ENCODE measurements at regions not wholly inside any gene's neighbourhood (a gene's known extent, or its start where the extent isn't known, plus 50 kb on each side); places are given as distances from the start of the nearest gene placed in this dataset.

DNA sequence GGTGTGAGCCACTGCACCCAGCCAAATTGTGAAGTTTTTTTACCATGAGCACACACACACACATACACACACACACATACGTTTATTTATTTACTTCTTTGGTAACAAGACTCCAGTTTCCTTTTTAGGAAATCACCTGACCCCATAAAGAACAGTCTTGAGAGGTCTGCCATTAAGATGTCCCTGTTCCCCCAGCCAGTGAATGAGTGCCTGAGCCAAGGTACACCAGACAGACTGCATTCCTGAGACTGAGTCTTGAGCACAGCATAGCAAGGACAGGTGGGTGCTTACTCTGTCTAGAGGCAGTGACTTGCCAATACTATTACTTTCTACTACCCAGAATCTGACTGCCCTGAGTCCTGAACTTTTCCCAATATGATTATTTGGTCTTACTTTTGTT is 167.2 kb upstream of the SATB2 start (continued):
- TF ChIP-seq, protein P1, sequence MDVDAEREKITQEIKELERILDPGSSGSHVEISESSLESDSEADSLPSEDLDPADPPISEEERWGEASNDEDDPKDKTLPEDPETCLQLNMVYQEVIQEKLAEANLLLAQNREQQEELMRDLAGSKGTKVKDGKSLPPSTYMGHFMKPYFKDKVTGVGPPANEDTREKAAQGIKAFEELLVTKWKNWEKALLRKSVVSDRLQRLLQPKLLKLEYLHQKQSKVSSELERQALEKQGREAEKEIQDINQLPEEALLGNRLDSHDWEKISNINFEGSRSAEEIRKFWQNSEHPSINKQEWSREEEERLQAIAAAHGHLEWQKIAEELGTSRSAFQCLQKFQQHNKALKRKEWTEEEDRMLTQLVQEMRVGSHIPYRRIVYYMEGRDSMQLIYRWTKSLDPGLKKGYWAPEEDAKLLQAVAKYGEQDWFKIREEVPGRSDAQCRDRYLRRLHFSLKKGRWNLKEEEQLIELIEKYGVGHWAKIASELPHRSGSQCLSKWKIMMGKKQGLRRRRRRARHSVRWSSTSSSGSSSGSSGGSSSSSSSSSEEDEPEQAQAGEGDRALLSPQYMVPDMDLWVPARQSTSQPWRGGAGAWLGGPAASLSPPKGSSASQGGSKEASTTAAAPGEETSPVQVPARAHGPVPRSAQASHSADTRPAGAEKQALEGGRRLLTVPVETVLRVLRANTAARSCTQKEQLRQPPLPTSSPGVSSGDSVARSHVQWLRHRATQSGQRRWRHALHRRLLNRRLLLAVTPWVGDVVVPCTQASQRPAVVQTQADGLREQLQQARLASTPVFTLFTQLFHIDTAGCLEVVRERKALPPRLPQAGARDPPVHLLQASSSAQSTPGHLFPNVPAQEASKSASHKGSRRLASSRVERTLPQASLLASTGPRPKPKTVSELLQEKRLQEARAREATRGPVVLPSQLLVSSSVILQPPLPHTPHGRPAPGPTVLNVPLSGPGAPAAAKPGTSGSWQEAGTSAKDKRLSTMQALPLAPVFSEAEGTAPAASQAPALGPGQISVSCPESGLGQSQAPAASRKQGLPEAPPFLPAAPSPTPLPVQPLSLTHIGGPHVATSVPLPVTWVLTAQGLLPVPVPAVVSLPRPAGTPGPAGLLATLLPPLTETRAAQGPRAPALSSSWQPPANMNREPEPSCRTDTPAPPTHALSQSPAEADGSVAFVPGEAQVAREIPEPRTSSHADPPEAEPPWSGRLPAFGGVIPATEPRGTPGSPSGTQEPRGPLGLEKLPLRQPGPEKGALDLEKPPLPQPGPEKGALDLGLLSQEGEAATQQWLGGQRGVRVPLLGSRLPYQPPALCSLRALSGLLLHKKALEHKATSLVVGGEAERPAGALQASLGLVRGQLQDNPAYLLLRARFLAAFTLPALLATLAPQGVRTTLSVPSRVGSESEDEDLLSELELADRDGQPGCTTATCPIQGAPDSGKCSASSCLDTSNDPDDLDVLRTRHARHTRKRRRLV (CRISPR knock-in tag; IDR thresholded peaks at IDR 0.05) = no peak
- TF ChIP-seq, protein P2, sequence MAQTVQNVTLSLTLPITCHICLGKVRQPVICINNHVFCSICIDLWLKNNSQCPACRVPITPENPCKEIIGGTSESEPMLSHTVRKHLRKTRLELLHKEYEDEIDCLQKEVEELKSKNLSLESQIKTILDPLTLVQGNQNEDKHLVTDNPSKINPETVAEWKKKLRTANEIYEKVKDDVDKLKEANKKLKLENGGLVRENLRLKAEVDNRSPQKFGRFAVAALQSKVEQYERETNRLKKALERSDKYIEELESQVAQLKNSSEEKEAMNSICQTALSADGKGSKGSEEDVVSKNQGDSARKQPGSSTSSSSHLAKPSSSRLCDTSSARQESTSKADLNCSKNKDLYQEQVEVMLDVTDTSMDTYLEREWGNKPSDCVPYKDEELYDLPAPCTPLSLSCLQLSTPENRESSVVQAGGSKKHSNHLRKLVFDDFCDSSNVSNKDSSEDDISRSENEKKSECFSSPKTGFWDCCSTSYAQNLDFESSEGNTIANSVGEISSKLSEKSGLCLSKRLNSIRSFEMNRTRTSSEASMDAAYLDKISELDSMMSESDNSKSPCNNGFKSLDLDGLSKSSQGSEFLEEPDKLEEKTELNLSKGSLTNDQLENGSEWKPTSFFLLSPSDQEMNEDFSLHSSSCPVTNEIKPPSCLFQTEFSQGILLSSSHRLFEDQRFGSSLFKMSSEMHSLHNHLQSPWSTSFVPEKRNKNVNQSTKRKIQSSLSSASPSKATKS (CRISPR knock-in tag; IDR thresholded peaks at IDR 0.05) = no peak
- TF ChIP-seq YY1 (IDR thresholded peaks at IDR 0.05; ENCODE audit: insufficient read depth, insufficient replicate concordance, low read depth, low read length) = no peak
- TF ChIP-seq, protein P3, sequence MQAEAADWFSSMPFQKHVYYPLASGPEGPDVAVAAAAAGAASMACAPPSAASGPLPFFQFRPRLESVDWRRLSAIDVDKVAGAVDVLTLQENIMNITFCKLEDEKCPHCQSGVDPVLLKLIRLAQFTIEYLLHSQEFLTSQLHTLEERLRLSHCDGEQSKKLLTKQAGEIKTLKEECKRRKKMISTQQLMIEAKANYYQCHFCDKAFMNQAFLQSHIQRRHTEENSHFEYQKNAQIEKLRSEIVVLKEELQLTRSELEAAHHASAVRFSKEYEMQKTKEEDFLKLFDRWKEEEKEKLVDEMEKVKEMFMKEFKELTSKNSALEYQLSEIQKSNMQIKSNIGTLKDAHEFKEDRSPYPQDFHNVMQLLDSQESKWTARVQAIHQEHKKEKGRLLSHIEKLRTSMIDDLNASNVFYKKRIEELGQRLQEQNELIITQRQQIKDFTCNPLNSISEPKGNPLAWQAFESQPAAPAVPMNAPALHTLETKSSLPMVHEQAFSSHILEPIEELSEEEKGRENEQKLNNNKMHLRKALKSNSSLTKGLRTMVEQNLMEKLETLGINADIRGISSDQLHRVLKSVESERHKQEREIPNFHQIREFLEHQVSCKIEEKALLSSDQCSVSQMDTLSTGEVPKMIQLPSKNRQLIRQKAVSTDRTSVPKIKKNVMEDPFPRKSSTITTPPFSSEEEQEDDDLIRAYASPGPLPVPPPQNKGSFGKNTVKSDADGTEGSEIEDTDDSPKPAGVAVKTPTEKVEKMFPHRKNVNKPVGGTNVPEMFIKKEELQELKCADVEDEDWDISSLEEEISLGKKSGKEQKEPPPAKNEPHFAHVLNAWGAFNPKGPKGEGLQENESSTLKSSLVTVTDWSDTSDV (CRISPR knock-in tag; IDR thresholded peaks at IDR 0.05) = no peak
- TF ChIP-seq, protein P4, sequence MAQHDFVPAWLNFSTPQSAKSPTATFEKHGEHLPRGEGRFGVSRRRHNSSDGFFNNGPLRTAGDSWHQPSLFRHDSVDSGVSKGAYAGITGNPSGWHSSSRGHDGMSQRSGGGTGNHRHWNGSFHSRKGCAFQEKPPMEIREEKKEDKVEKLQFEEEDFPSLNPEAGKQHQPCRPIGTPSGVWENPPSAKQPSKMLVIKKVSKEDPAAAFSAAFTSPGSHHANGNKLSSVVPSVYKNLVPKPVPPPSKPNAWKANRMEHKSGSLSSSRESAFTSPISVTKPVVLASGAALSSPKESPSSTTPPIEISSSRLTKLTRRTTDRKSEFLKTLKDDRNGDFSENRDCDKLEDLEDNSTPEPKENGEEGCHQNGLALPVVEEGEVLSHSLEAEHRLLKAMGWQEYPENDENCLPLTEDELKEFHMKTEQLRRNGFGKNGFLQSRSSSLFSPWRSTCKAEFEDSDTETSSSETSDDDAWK (CRISPR knock-in tag; IDR thresholded peaks at IDR 0.05) = no peak
- TF ChIP-seq HOXD1 (CRISPR knock-in tag; IDR thresholded peaks at IDR 0.05) = no peak
- TF ChIP-seq, protein P5, sequence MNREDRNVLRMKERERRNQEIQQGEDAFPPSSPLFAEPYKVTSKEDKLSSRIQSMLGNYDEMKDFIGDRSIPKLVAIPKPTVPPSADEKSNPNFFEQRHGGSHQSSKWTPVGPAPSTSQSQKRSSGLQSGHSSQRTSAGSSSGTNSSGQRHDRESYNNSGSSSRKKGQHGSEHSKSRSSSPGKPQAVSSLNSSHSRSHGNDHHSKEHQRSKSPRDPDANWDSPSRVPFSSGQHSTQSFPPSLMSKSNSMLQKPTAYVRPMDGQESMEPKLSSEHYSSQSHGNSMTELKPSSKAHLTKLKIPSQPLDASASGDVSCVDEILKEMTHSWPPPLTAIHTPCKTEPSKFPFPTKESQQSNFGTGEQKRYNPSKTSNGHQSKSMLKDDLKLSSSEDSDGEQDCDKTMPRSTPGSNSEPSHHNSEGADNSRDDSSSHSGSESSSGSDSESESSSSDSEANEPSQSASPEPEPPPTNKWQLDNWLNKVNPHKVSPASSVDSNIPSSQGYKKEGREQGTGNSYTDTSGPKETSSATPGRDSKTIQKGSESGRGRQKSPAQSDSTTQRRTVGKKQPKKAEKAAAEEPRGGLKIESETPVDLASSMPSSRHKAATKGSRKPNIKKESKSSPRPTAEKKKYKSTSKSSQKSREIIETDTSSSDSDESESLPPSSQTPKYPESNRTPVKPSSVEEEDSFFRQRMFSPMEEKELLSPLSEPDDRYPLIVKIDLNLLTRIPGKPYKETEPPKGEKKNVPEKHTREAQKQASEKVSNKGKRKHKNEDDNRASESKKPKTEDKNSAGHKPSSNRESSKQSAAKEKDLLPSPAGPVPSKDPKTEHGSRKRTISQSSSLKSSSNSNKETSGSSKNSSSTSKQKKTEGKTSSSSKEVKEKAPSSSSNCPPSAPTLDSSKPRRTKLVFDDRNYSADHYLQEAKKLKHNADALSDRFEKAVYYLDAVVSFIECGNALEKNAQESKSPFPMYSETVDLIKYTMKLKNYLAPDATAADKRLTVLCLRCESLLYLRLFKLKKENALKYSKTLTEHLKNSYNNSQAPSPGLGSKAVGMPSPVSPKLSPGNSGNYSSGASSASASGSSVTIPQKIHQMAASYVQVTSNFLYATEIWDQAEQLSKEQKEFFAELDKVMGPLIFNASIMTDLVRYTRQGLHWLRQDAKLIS (CRISPR knock-in tag; IDR thresholded peaks at IDR 0.05) = no peak
- no peak for TF ChIP-seq SYNCRIP (IDR thresholded peaks at IDR 0.05; ENCODE audit: insufficient read depth, low read depth, low read length)
- TF ChIP-seq POLR2AphosphoS2 (IDR thresholded peaks at IDR 0.05; ENCODE audit: low read depth, low read length) = no peak
- no peak for TF ChIP-seq ZNF619 (CRISPR knock-in tag; IDR thresholded peaks at IDR 0.05)
- TF ChIP-seq SUZ12 (IDR thresholded peaks at IDR 0.05; ENCODE audit: low read depth, low read length) = no peak
